Activated CD4-positive, alpha-beta T cell treated with anti-CD3 and anti-CD28 coated beads for 36 hours (primary cell): ENCODE measurements at regions not wholly inside any gene's neighbourhood (a gene's known extent, or its start where the extent isn't known, plus 50 kb on each side); places are given as distances from the start of the nearest gene placed in this dataset.
"Not testable (repeated sequence)": the region's sequence is repeated elsewhere in the genome, so short reads cannot be mapped to it uniquely, and the experiment has no call there.

Experiments used
- ATAC-seq: fragments of 200-7000 bp; cut with Tn5 transposase; one replicate; pipeline ENCODE4 v1.10.0; 2021; ENCODE audit warnings: mild to moderate bottlenecking, moderate library complexity
- CTCF ChIA-PET: fragments of 350-600 bp; sonication (Branson Sonifier 250); formaldehyde crosslinking; loops from one replicate; lab custom pipeline; 2021; ENCODE audit warnings: antibody characterized with exemption; lab: Charles Lee
- POLR2A ChIA-PET: fragments of 350-600 bp; sonication (Branson Sonifier 250); formaldehyde crosslinking; loops from one replicate; lab custom pipeline; 2021; ENCODE audit warnings: antibody characterized with exemption, inconsistent platforms; lab: Charles Lee
- DNase-seq: peaks from one replicate; pipeline ENCODE4 v3.0.0-alpha.2; 2020
- H3K27ac Mint-ChIP-seq: one replicate; pipeline ENCODE4 v1.8.0; 2021; ENCODE audit warnings: mixed read lengths
- H3K27me3 Mint-ChIP-seq: one replicate; pipeline ENCODE4 v1.8.0; 2021; ENCODE audit warnings: mixed read lengths
- H3K36me3 Mint-ChIP-seq: one replicate; pipeline ENCODE4 v1.8.0; 2021; ENCODE audit warnings: low read depth, mixed read lengths
- H3K4me1 Mint-ChIP-seq: one replicate; pipeline ENCODE4 v1.8.0; 2021; ENCODE audit warnings: mixed read lengths
- H3K4me3 Mint-ChIP-seq: one replicate; pipeline ENCODE4 v1.8.0; 2021; ENCODE audit warnings: mild to moderate bottlenecking, moderate library complexity, mixed read lengths
- H3K9me3 Mint-ChIP-seq: one replicate; pipeline ENCODE4 v1.8.0; 2021; ENCODE audit warnings: low read depth, mixed read lengths
- intact Hi-C, 2 experiments: fragments of 100-400 bp; cut with DNase I in 1 of 2; cut with micrococcal nuclease in 1 of 2; formaldehyde crosslinking; loops; one replicate each; pipeline versions ENCODE4 v1.14.2 to v1.15.1; 2022 to 2024; cut with DNase I, micrococcal nuclease

DNA sequence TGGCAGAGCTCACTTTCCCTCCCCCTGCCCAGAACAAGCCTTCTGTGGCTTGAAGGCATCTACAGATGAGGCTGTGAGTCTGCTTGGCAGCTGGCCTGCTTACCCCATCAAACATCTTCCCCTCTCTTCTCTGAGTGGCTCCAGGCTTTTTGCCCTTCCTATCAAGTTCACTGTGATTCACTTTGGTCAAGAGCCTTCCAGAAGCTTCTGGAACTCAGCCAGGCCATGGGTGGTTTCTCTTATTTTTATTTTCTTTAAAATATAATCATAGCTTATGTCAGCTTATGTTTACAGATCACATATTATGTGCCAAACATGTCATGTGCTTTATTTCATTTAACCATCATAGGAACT is 267.0 kb downstream of the SEC61B start:
- H3K4me3 Mint-ChIP-seq, result no peak overlapping the region
- H3K4me1 Mint-ChIP-seq, result no peaks in the 10 kb centered on the region
- H3K9me3 Mint-ChIP-seq, result no peaks in the 10 kb centered on the region
- DNase-seq (no peak), ATAC-seq (no peak)
- peaks cover 21% of the 10 kb centered on the region for H3K27me3 Mint-ChIP-seq
- ChIA-PET POLR2A (no interaction called here), CTCF (interaction anchor here (0.6 to 0.9 kb wide), 2 partner anchors 8 to 316 kb away, joined by 3 read pairs; no protein-coding TSS in a partner anchor)
- no peaks in the 10 kb centered on the region for H3K36me3 Mint-ChIP-seq
- H3K27ac Mint-ChIP-seq, result no peak overlapping the region
- intact Hi-C loops, result no loop called here

DNA sequence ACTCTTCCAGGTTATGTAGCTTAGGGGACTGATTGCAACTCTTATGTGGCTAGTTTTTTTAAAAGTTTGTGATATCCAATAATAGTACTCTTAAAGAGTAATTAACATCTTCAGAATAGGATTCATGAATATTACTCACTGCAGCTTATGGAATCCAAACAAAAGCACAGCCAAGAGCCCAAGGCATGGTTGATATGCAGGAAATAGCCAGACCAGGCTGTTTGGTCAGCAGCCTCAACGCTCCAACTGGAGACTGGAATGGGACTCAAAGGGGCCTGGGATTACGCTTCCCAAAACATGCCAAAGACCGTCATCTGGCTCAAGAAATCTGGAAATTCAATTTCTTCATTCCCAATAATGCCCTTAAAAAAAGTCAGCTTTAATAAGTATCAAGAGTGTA is 268.6 kb downstream of the SEC61B start:
- ChIA-PET POLR2A (no interaction called here), CTCF (no interaction called here)

DNA sequence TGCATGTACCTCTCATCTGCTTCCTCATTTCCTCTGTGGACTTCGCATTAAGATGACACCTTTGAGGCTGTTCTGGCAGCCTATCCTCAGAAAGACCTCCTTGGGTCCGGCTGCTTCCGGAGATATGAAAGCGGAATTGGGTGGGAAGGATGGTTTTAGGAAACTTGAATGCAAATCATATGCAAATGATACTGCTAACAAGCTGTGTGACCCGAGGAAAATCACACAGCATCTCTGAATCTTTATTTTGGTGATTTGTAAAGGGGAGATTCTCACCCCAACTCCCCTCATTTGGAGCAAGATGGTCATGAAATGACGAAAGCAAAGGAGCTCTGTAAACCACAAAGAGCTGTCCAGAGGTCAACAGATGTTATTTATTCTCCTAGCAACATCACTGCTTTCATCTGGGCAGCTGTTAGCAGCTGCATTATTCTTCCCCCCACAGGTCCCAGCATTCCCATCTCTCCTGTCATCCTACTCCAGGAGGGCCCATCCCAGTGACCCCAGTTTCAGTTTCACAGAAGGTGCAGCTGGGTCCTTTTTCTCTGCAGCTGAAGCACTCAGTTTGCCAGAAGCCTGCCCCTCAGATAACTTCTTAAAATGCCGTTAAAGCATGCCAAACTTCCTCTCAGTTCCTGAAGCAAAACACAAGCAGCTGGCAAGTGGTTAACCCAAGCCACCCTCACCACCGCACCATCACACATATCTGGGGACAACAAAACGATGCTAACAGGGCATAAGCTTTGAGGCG is 269.5 kb downstream of the SEC61B start:
- intact Hi-C loops, result no loop called here
- H3K9me3 Mint-ChIP-seq, result no peaks in the 10 kb centered on the region
- peaks cover 22% of the 10 kb centered on the region for H3K27me3 Mint-ChIP-seq
- no peak for DNase-seq
- no peak for ATAC-seq
- CTCF ChIA-PET, result interaction anchor here (0.7 kb wide), 1 partner anchor 95 kb away, joined by 3 read pairs; no protein-coding TSS in a partner anchor
- POLR2A ChIA-PET, result no interaction called here
- H3K36me3 Mint-ChIP-seq, result no peaks in the 10 kb centered on the region
- H3K4me3 Mint-ChIP-seq, result no peak overlapping the region
- no peaks in the 10 kb centered on the region for H3K4me1 Mint-ChIP-seq
- H3K27ac Mint-ChIP-seq, result no peak overlapping the region

More for the DNA sequence above, 268.6 kb downstream of the SEC61B start:
- intact Hi-C loops, result no loop called here
- Mint-ChIP-seq H3K4me1 (no peaks in the 10 kb centered on the region), H3K27ac (no peak overlapping the region), H3K9me3 (no peaks in the 10 kb centered on the region), H3K27me3 (peaks cover 17% of the 10 kb centered on the region), H3K4me3 (no peak overlapping the region), H3K36me3 (no peaks in the 10 kb centered on the region)
- ATAC-seq, result no peak
- no peak for DNase-seq

DNA sequence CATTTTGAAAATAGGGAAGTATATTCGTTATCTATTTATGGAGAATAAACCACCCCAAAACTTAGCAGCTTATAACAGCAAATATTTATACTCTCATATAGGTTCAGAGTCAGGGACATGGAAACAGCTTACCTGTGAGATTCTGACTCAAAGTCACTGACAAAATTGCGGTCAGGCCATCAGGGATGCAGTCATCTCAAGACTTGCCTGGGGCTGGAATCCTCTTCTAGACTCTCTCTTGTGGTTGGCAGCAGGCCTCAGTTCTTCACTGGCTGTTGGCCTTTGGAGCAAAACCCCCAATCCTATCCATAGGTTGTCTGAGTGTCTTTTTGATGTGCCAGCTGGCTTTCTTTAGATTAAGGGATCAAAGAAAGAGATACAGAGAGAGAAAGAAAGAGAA is 275.6 kb downstream of the SEC61B start:
- POLR2A ChIA-PET, result no interaction called here
- Mint-ChIP-seq H3K36me3 (no peaks in the 10 kb centered on the region), H3K27me3 (peaks cover 11% of the 10 kb centered on the region), H3K4me3 (no peak overlapping the region), H3K4me1 (no peaks in the 10 kb centered on the region), H3K27ac (no peak overlapping the region), H3K9me3 (no peaks in the 10 kb centered on the region)
- no peak for ATAC-seq
- no peak for DNase-seq
- intact Hi-C loops, result no loop called here
- CTCF ChIA-PET, result interaction anchor here (0.7 to 1.1 kb wide), 3 partner anchors 9 to 310 kb away, joined by 3 read pairs; no protein-coding TSS in a partner anchor

DNA sequence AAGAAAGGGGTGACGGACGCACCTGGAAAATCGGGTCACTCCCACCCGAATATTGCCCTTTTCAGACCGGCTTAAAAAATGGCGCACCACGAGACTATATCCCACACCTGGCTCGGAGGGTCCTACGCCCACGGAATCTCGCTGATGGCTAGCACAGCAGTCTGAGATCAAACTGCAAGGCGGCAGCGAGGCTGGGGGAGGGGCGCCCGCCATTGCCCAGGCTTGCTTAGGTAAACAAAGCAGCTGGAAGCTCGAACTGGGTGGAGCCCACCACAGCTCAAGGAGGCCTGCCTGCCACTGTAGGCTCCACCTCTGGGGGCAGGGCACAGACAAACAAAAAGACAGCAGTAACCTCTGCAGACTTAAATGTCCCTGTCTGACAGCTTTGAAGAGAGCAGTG is 276.9 kb downstream of the SEC61B start:
- CTCF ChIA-PET, H3K36me3 Mint-ChIP-seq, intact Hi-C loops, POLR2A ChIA-PET, H3K4me1 Mint-ChIP-seq, H3K27ac Mint-ChIP-seq, H3K4me3 Mint-ChIP-seq, H3K9me3 Mint-ChIP-seq, H3K27me3 Mint-ChIP-seq, DNase-seq, ATAC-seq: not testable (repeated sequence)

DNA sequence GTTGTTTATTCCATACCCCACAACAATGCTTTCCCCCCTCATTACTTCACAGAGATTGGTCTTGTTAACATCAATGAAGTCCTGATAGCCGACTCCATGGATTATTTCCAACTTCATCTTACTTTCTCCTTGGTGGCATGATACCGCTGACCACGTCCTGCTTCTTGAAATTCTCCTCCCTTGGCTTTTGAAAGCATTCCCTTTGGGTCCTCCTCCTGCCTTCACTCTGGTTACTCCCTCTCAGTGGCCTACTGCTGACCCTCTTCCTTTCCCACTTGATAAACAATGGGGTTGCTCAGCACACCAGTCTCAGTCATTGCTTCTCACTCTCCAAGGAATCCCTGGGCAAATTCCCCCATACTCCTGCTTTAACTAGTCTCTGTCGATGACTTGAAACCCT is 283.9 kb downstream of the SEC61B start:
- DNase-seq (no peak), ATAC-seq (no peak)
- H3K27me3 Mint-ChIP-seq, result peaks cover 7% of the 10 kb centered on the region
- ChIA-PET POLR2A (no interaction called here), CTCF (interaction anchor here (0.6 kb wide), 1 partner anchor 296 kb away, joined by 5 read pairs; no protein-coding TSS in a partner anchor)
- no peaks in the 10 kb centered on the region for H3K9me3 Mint-ChIP-seq
- no peaks in the 10 kb centered on the region for H3K36me3 Mint-ChIP-seq
- no peaks in the 10 kb centered on the region for H3K4me1 Mint-ChIP-seq
- H3K27ac Mint-ChIP-seq, result no peak overlapping the region
- intact Hi-C loops, result no loop called here
- no peak overlapping the region for H3K4me3 Mint-ChIP-seq

DNA sequence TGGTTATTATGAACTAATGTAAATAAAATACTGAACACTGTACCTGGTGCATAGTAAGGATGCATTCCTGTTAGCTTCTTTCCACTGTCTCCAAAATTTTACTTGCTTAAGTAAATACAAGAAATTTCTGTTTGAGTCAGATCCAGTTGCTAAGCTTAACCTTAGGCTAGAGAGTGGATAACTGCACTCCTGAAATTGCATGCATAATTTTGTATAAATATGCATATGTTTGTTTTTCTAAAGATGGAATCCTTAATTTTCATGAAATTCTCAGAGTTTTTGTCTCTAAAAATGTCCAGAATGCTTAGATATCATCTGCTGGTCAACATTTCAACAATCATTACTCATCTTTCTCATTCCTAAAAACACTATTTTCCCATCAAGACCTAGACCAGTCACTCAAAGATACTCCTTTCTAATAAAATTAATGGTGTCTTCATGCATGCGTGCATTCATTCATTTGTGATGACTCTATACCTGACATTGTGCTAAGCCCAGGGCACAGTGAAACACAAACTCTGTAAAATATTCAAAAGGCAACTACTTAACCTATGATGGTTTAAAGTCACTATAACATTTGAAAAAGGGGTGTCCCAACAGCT is 284.8 kb downstream of the SEC61B start:
- no peak for ATAC-seq
- Mint-ChIP-seq H3K4me3 (no peak overlapping the region), H3K4me1 (no peaks in the 10 kb centered on the region), H3K27me3 (peaks cover 7% of the 10 kb centered on the region), H3K9me3 (no peaks in the 10 kb centered on the region), H3K27ac (no peak overlapping the region), H3K36me3 (no peaks in the 10 kb centered on the region)
- no peak for DNase-seq
- POLR2A ChIA-PET, result no interaction called here
- CTCF ChIA-PET, result no interaction called here
- intact Hi-C loops, result no loop called here

DNA sequence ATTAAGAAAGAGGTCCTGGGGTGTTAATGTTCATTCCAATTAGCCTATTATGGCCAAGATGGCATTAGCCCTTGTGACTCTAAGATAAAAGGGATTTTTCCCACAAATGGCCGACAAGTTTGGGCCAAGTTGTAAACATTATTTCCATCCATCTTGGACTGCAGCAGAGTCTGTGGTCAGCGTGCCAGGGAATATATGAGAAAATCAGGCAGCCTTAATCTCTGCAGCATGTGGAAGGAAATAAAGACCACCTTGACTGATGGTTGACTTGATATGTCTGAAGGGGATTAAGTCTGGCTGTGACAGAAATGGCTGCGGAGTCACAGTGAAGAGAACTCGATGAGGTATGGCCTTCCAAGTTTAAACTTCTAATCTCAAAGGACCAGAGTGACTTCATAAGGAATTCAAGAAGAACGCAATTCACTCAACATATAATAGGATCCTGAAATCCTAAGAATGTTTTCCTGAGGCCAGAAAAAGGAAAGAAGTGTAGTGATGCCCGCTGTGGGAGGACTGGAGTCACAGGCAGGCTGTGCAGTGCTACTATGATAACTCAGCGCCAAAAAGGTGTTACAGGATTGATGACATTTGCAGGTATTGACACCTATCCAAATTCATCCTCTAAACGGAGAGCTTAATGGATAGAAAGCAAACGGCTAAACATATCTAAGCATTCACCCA is 287.1 kb downstream of the SEC61B start:
- DNase-seq (no peak), ATAC-seq (no peak)
- Mint-ChIP-seq H3K27ac (no peak overlapping the region), H3K27me3 (peaks cover 10% of the 10 kb centered on the region), H3K4me3 (no peak overlapping the region), H3K4me1 (no peaks in the 10 kb centered on the region), H3K9me3 (no peaks in the 10 kb centered on the region), H3K36me3 (no peaks in the 10 kb centered on the region)
- ChIA-PET POLR2A (no interaction called here), CTCF (no interaction called here)
- intact Hi-C loops, result no loop called here

DNA sequence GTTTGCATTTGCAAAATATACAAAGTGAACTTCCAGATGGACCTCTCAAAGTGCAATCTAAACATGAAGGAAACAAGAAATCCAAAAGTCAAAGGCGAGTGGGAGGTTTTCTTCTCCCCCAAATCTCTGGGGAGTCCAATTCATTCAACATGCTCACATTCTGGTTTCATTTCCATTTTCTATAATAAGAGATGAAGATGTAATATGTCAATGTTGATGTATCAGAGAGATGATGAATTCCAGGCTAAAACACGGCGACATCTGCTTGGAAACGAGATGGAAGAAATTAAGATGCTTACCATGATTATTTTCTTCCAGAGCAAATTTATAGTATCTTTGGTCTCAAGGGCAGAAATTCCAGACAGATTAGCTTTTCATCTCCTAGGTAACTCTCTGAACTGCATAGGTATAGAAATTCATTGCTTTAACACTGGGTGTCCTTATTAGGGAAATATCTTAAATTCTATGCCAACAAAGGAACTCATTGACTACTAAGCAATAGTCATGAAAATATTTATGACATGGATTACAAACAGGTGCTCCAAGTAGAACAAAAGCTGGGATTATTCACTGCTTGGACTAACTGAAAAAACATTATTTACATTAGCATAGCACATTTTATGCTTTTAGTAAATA is 287.9 kb downstream of the SEC61B start:
- ChIA-PET POLR2A (no interaction called here), CTCF (no interaction called here)
- intact Hi-C loops, result no loop called here
- ATAC-seq, result no peak
- DNase-seq, result no peak
- no peaks in the 10 kb centered on the region for H3K36me3 Mint-ChIP-seq
- no peak overlapping the region for H3K27ac Mint-ChIP-seq
- peaks cover 10% of the 10 kb centered on the region for H3K27me3 Mint-ChIP-seq
- H3K4me1 Mint-ChIP-seq, result no peaks in the 10 kb centered on the region
- no peaks in the 10 kb centered on the region for H3K9me3 Mint-ChIP-seq
- no peak overlapping the region for H3K4me3 Mint-ChIP-seq

DNA sequence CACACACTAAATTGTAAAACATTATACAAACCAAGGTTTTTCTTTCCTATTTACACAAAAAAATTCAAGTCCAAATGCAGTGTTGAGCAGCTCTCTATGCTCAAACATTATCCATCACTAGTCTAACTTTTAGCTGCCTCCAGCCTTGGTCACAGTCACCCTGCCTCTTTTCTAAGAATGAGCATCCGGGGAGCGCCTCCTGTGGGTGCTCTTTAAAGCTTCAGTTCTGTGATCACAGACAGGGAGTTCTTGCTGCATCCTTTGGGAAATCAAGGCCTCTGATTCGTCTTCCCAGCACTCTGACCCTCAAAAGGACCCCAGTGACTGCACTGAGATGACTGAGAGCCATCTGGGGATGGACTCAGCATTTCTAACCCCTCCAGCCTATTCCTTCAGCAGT is 289.6 kb downstream of the SEC61B start:
- ATAC-seq (no peak), DNase-seq (no peak)
- peaks cover 4% of the 10 kb centered on the region for H3K4me1 Mint-ChIP-seq
- ChIA-PET CTCF (no interaction called here), POLR2A (no interaction called here)
- H3K4me3 Mint-ChIP-seq, result no peak overlapping the region
- H3K36me3 Mint-ChIP-seq, result no peaks in the 10 kb centered on the region
- no peaks in the 10 kb centered on the region for H3K9me3 Mint-ChIP-seq
- intact Hi-C loops, result no loop called here
- peaks cover 9% of the 10 kb centered on the region for H3K27me3 Mint-ChIP-seq
- H3K27ac Mint-ChIP-seq, result no peak overlapping the region

DNA sequence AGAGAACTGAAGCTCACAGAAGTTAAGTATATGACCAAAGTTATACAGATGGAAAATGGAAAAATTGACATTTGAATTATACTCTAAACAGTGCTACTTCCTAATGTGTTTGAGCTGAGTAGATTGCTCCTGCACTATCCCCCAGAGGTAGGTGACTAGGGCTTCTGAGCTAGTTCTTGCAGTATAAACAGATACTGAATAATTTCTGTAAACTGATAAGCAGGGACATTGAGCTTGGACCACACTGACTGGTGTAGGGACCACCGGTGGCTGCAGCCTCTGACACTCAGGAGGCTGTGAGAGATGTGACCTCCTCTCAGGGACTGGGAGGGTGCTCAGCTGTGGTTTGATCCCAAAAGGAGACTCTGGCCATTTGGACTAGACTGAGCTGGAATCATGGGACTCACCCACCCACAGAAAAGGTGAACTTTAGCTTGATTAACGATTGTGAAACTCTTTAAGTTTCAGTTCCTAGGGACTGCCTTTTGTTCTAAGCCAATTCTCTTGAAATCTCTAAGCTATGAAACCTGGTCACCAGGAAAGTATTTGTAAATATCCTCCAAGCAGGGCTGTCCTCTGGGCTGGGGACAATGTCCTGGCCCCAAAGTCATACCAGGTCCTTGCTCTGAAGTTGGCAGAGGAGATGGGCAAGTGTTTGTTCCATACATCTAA is 291.5 kb downstream of the SEC61B start:
- DNase-seq (no peak), ATAC-seq (no peak)
- ChIA-PET CTCF (interaction anchor here (0.5 kb wide), 1 partner anchor 410 kb away, joined by 3 read pairs; no protein-coding TSS in a partner anchor), POLR2A (no interaction called here)
- no peaks in the 10 kb centered on the region for H3K36me3 Mint-ChIP-seq
- H3K9me3 Mint-ChIP-seq, result no peaks in the 10 kb centered on the region
- H3K4me1 Mint-ChIP-seq, result peaks cover 6% of the 10 kb centered on the region
- H3K27me3 Mint-ChIP-seq, result peaks cover 12% of the 10 kb centered on the region
- H3K4me3 Mint-ChIP-seq, result no peak overlapping the region
- intact Hi-C loops, result no loop called here
- H3K27ac Mint-ChIP-seq, result no peak overlapping the region
